CD14-positive monocyte (primary cell): ENCODE measurements at regions not wholly inside any gene's neighbourhood (a gene's known extent, or its start where the extent isn't known, plus 50 kb on each side); places are given as distances from the start of the nearest gene placed in this dataset.

Experiments
- DNase-seq, 3 donors: peaks; one replicate each; pipeline ENCODE4 v3.0.0-alpha.2; 2011 to 2022
- H2AFZ ChIP-seq: 2 replicates; pipeline ENCODE4 v1.6.0; 2012; ENCODE audit warnings: mild to moderate bottlenecking, low read depth, low read length, inconsistent platforms; ENCODE audit not compliant: insufficient read depth, poor library complexity, severe bottlenecking
- H3K27ac ChIP-seq, 2 donors: 1 replicate in 1 of 2; 2 replicates in 1 of 2; pipeline ENCODE4 v1.5.1; 2012 to 2013; ENCODE audit warnings: low read length in 2 of 2, control low read depth in 1 of 2, inconsistent platforms in 1 of 2, low read depth in 1 of 2, mild to moderate bottlenecking in 1 of 2
- H3K27me3 ChIP-seq, 2 donors: one replicate each; pipeline versions ENCODE4 v1.6.0 to v1.6.1; 2011 to 2013; ENCODE audit warnings: low read length in 2 of 2; ENCODE audit not compliant: control insufficient read depth in 2 of 2, insufficient read depth in 2 of 2
- H3K36me3 ChIP-seq, 2 donors: replicated peaks in 1 of 2; 1 replicate in 1 of 2; 2 replicates in 1 of 2; pipeline versions ENCODE4 v1.5.1 to v1.6.1; 2012 to 2013; ENCODE audit warnings: low read length in 2 of 2, control low read depth in 1 of 2, inconsistent platforms in 1 of 2, mild to moderate bottlenecking in 1 of 2; ENCODE audit not compliant: insufficient read depth in 2 of 2, control insufficient read depth in 1 of 2
- H3K4me1 ChIP-seq, 2 donors: 1 replicate in 1 of 2; 2 replicates in 1 of 2; pipeline versions ENCODE4 v1.5.1 to v1.6.1; 2012 to 2013; ENCODE audit warnings: low read length in 2 of 2, control low read depth in 1 of 2, inconsistent platforms in 1 of 2, mild to moderate bottlenecking in 1 of 2, moderate library complexity in 1 of 2; ENCODE audit not compliant: insufficient read depth in 2 of 2, control insufficient read depth in 1 of 2
- H3K4me2 ChIP-seq: replicated peaks from 2 replicates; pipeline ENCODE3; 2012; ENCODE audit warnings: low read length, moderate library complexity, mild to moderate bottlenecking; ENCODE audit not compliant: poor library complexity, severe bottlenecking; ENCODE audit errors: extremely low read depth
- H3K4me3 ChIP-seq, 3 experiments: fragments of 200-600 bp in 1 of 3; sonication (generic) in 1 of 3; replicated peaks in 1 of 3; 1 replicate in 2 of 3; 2 replicates in 1 of 3; pipeline ENCODE4 v1.5.1; 2011 to 2013; ENCODE audit warnings: low read length in 3 of 3, mild to moderate bottlenecking in 3 of 3, control low read depth in 2 of 3, low read depth in 2 of 3, inconsistent platforms in 1 of 3, moderate library complexity in 1 of 3
- H3K79me2 ChIP-seq: 2 replicates; pipeline ENCODE4 v1.6.0; 2012; ENCODE audit warnings: mild to moderate bottlenecking, control low read depth, inconsistent platforms, low read length, moderate library complexity; ENCODE audit not compliant: insufficient read depth
- H3K9ac ChIP-seq: 2 replicates; pipeline ENCODE4 v1.6.0; 2017; ENCODE audit warnings: low read length, mild to moderate bottlenecking; ENCODE audit not compliant: insufficient read depth, poor library complexity, severe bottlenecking
- H3K9me3 ChIP-seq, 2 donors: replicated peaks in 1 of 2; 1 replicate in 1 of 2; 2 replicates in 1 of 2; pipeline versions ENCODE4 v1.5.1 to v1.6.1; 2012 to 2013; ENCODE audit warnings: low read length in 2 of 2, control low read depth in 1 of 2; ENCODE audit not compliant: control insufficient read depth in 1 of 2, insufficient read depth in 1 of 2
- H4K20me1 ChIP-seq: 2 replicates; pipeline ENCODE4 v1.6.0; 2012; ENCODE audit warnings: mild to moderate bottlenecking, low read length, control low read depth, moderate library complexity; ENCODE audit not compliant: insufficient read depth
- H3K27ac Mint-ChIP-seq, 7 donors: one replicate each; pipeline ENCODE4 v1.8.0; 2020; ENCODE audit warnings: mild to moderate bottlenecking in 7 of 7, mixed read lengths in 7 of 7, moderate library complexity in 6 of 7, inconsistent platforms in 2 of 7
- H3K27me3 Mint-ChIP-seq, 3 donors: one replicate each; pipeline ENCODE4 v1.8.0; 2021 to 2022; ENCODE audit warnings: low read depth in 3 of 3, mild to moderate bottlenecking in 3 of 3, mixed read lengths in 3 of 3, moderate library complexity in 3 of 3, inconsistent platforms in 1 of 3
- H3K36me3 Mint-ChIP-seq, 2 donors: one replicate each; pipeline ENCODE4 v1.8.0; 2020; ENCODE audit warnings: mixed read lengths in 2 of 2, inconsistent platforms in 1 of 2, mild to moderate bottlenecking in 1 of 2
- H3K4me1 Mint-ChIP-seq: one replicate; pipeline ENCODE4 v1.8.0; 2020; ENCODE audit warnings: mild to moderate bottlenecking, mixed read lengths
- H3K4me3 Mint-ChIP-seq, 2 donors: one replicate each; pipeline ENCODE4 v1.8.0; 2020; ENCODE audit warnings: mild to moderate bottlenecking in 2 of 2, mixed read lengths in 2 of 2, moderate library complexity in 1 of 2
- H3K9me3 Mint-ChIP-seq, 7 donors: one replicate each; pipeline ENCODE4 v1.8.0; 2020 to 2022; ENCODE audit warnings: mixed read lengths in 7 of 7, mild to moderate bottlenecking in 6 of 7, moderate library complexity in 6 of 7, inconsistent platforms in 2 of 7
- CTCF ChIP-seq: fragments of 200-600 bp; IDR thresholded peaks from one replicate; pipeline ENCODE4 v1.8.0; 2022; ENCODE audit warnings: antibody characterized with exemption, mild to moderate bottlenecking
- WGBS: methylation state at CpG from one replicate; pipeline ENCODE4 v1.1.5; 2013; ENCODE audit warnings: missing lambda C conversion rate; ENCODE audit not compliant: insufficient coverage; 5-methylcytosine and 5-hydroxymethylcytosine counted together
- intact Hi-C, 2 donors: fragments of 100-400 bp; cut with micrococcal nuclease; formaldehyde crosslinking; loops; one replicate each; pipeline versions ENCODE4 v1.15.0 to v1.15.1; 2023

GRCh38 chr6:48839206-48839605, 623.8 kb downstream of the MMUT start:
- Mint-ChIP-seq H3K27ac (no peak overlapping the region), H3K27me3 (peaks cover 0 to 2% (median 0%) of the 10 kb centered on the region in 3 donors), H3K36me3 (no peaks in the 10 kb centered on the region), H3K4me3 (no peak overlapping the region), H3K9me3 (peaks cover 5 to 24% (median 12%) of the 10 kb centered on the region in 7 donors), H3K4me1 (no peaks in the 10 kb centered on the region)
- H3K4me1 ChIP-seq, result no peaks in the 10 kb centered on the region
- H3K27me3 ChIP-seq, result no peaks in the 10 kb centered on the region
- no CpG with 5 or more reads among the region's 2 CpGs for WGBS
- H3K4me3 ChIP-seq, result no peak overlapping the region
- H3K36me3 ChIP-seq, result no peaks in the 10 kb centered on the region
- no peaks in the 10 kb centered on the region for H4K20me1 ChIP-seq
- DNase-seq, result no peak
- intact Hi-C loops, result no loop called here
- H3K79me2 ChIP-seq, result no peaks in the 10 kb centered on the region
- TF ChIP-seq CTCF, result no peak
- H3K9me3 ChIP-seq, result peaks cover 14 to 19% of the 10 kb centered on the region in 2 donors
- no peak overlapping the region for H2AFZ ChIP-seq
- H3K9ac ChIP-seq, result no peak overlapping the region
- no peak overlapping the region for H3K27ac ChIP-seq
- no peak overlapping the region for H3K4me2 ChIP-seq

GRCh38 chr6:48837744-48838143, 625.3 kb downstream of the MMUT start:
- Histone ChIP-seq H3K9me3 (peaks cover 8 to 14% of the 10 kb centered on the region in 2 donors), H3K4me2 (no peak overlapping the region), H3K9ac (no peak overlapping the region), H3K79me2 (no peaks in the 10 kb centered on the region), H3K4me1 (no peaks in the 10 kb centered on the region), H2AFZ (no peak overlapping the region), H3K4me3 (no peak overlapping the region), H4K20me1 (no peaks in the 10 kb centered on the region), H3K36me3 (no peaks in the 10 kb centered on the region), H3K27me3 (no peaks in the 10 kb centered on the region), H3K27ac (no peak overlapping the region)
- Mint-ChIP-seq H3K27me3 (peaks cover 0 to 2% (median 0%) of the 10 kb centered on the region in 3 donors), H3K9me3 (peaks cover 5 to 18% (median 9%) of the 10 kb centered on the region in 7 donors), H3K36me3 (no peaks in the 10 kb centered on the region), H3K4me3 (no peak overlapping the region), H3K27ac (no peak overlapping the region), H3K4me1 (no peaks in the 10 kb centered on the region)
- no peak for DNase-seq
- intact Hi-C loops, result no loop called here
- no peak for TF ChIP-seq CTCF
- WGBS, result 93% methylated on average over 2 of the region's 3 CpGs
